Embryonic facial prominence (tissue), 1 donor: ENCODE measurements at regions not wholly inside any gene's neighbourhood (a gene's known extent, or its start where the extent isn't known, plus 50 kb on each side); places are given as distances from the start of the nearest gene placed in this dataset.

Experiments used
- DNase-seq: peaks from one replicate; pipeline ENCODE4 v3.0.0-alpha.2; 2016; ENCODE audit errors: extremely low spot score

GRCh38 chr12:91968076-91968776 is 177.4 kb downstream of the BTG1 start:
- no peak for DNase-seq

DNA sequence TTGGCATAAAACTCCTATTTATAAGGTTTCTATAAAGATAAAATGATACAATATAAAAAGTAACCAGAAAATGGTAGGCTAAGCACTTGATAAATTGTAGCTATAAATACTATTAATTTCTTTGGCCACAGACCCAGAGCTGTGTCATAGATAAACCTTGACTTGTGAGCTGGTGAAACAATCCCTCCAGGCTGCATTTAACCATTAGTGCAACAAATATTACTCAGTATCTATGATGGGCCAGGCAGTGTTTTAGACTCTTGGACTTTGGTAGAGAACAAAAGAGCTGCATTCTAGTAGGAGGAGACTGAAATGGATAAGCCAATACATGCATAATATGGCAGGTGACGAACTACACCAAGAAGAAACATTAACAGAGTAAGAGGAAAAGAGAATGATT is 178.1 kb downstream of the BTG1 start:
- no peak for DNase-seq

GRCh38 chr12:91965781-91966180 is 179.9 kb downstream of the BTG1 start:
- DNase-seq = no peak

- DNase-seq = no peak
Measured at GRCh38 chr12:91964501-91964900, 181.1 kb downstream of the BTG1 start.

DNA sequence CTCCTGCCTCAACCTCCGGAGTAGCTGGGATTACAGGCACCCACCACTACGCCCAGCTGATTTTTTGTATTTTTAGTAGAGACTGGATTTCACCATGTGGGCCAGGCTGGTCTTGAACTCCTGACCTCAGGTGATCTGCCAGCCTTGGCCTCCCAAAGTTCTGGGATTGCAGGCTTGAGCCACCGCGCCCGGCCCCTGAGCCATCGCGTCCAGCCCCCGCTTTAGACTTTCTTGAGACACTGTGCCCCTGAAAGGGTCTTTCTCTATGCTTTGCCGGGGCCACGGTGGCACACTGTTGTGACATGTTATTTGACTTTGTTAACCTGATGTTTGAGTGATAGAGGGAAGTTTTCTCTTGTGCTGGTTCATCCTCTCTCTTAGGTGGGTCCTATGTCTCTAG is 186.4 kb downstream of the BTG1 start:
- no peak for DNase-seq

DNA sequence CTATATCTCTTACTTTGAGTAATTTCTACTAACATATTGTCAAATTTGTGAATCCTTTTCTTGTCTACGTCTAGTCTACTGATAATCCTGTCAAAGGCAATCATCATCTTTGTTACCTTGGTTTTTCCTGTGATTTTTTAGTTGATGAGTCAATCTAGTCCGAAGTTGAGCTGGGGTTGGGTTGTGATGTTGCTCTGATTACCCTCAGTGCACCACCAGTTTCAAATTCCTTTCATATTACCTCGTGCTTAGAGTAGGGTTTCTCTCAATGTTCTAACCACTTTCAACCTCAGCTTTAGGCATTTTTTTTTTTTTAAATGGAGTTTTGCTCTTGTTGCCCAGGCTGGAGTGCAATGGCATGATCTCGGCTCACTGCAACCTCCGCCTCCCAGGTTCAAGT is 186.8 kb downstream of the BTG1 start:
- no peak for DNase-seq

GRCh38 chr12:91954747-91955146 is 190.9 kb downstream of the BTG1 start:
- DNase-seq = no peak

- no peak for DNase-seq
Measured at GRCh38 chr12:91954326-91954725, 191.3 kb downstream of the BTG1 start.

DNA sequence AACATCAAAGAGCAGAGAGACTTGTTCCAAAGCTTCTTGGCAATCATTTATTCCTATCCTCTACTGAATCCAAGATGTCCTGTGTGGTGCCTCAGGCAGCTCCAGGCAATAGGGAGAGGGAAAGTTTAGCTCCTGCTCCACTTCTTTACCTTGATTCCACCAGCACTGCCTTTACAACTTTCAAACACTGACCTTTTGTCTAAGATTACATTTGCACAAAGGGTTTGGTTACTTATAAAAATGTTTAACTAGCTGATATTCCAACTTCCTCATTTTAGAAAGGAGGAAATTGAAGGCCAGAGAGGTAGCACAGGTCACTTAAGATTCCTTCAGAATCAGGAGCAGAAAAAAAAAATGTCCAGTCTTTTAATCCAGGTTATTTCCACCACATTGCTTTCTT is 192.7 kb downstream of the BTG1 start:
- no peak for DNase-seq

DNA sequence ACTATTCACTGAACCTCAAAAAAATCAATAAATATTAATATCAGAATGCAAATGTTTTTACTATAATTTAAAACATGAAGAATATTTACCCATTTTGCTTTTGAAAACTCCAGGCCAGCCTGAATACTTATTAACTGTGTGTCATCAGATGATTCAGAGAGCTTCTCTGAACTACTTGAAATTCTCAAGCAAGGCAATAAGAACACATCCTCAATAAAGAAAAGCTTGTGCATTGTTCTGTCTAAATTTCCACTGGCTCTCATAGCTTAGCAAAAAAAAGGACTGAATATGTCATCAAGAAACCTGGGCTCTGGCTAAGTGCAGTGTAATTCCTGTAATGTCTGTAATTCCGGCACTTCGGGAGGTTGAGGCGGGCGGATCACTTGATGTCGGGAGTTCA is 194.1 kb downstream of the BTG1 start:
- no peak for DNase-seq

DNA sequence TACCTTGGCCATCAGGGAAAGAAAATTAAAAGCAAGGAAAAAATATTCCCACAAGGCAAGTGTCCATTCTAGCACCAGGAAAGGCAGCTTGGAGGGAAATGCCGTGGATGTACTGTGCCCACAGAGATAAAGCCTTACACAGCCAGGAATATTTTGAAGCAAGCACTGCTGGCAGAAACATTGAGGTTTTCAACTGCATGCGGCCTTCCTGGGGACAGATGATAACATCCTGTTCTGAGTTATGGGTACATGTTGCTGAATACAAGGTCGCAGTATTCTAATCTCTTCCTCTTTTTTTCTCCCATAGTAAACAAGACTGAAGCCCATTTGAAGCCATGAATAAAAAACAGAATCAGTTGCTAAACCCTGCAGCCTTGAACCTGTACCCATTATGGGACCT is 197.1 kb downstream of the BTG1 start:
- no peak for DNase-seq

GRCh38 chr12:91947459-91947858 is 198.2 kb downstream of the BTG1 start:
- DNase-seq = no peak

- DNase-seq = no peak
Measured at GRCh38 chr12:91944637-91945036, 201.0 kb downstream of the BTG1 start.

DNA sequence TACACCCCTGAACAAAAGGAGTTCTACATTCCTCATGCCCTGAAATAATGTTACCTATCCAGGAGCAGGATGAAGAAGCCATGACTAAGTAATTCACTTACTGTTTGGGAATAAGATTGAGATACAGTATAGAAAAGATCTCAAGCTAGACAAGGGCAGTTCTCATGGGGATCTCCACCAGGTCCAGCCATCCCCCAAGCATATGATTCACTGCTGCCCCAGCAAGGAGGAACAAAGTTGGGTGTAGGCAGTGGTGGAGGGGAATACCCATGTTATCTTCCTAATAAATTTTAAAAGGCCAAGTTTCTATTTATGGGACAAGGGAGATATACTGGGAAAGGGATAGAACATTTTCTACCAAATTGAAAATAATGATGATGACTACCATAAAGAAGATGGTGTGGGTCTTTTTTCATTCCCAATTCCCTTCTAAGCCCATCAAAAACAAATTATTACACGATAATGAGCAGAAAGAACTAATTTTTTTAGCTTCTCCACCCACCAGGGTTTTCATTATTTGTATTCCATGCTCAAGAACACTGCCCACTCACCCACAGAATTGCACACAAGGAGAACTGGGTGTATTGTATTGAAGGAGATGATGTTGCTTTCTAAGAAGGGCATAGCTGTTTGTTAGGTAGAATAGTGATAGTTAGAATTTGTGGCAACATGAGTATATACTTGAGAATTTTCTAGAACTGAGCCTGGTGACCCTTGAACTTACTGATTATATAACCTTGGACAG is 204.6 kb downstream of the BTG1 start:
- no peak for DNase-seq

DNA sequence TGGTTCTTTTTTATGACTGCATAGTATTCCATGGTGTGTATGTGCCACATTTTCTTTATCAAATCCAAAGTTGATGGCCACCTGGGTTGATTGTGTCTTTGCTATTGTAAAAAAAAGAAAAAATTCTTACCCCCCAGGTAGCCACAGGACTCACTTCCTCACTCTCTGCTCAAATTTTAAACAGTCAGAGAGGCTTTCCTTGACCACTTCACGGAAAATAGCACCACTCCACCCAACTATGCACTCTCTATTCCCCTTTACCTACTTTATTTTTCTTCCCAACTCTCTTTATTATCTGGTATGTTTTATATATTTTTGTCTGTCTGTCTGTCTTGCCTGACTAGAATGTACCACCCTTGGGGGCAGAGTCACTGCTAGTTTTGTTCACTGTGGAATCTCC is 205.3 kb downstream of the BTG1 start:
- no peak for DNase-seq

- DNase-seq = no peak
Measured at GRCh38 chr12:91937706-91938105, 207.9 kb downstream of the BTG1 start.

DNA sequence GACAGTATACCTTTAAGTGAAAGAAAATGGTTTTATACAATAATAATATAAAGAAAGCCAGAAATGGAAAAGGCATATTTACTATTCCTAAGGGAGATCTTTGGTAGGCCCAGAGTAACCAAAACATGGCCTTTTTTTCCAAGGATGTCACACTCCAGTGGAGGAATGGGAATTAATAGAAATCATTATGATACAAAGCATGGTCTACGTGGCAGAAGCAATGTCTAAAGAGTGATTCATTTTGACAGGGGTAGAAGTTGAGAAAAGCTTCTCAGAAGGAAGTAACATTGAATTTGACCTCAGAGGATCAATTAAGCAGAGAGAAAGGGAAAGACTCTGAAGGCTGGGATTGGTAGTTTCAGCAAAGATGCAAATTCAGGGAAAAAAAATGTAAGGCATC is 208.6 kb downstream of the BTG1 start:
- no peak for DNase-seq

DNA sequence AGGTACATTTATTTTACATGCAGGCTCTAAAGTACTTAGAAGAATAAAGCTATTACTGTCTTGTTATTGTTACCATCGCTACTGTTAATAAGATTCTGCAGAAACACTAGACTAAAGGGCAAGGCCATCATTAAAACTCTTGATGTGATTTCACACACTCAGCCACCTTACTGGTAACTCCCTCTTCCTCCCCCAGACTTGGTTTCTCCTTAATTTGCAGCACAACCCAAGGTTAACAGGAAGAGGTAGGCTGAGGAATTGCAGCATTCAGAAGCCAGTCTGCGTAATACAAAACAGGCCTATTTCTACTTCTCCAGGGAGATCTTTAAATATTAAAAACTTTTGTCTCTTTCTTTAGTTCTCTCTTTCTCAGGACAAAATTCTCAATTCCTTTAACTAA is 210.3 kb downstream of the BTG1 start:
- DNase-seq = no peak

GRCh38 chr12:91931111-91931510 is 214.5 kb downstream of the BTG1 start:
- DNase-seq = no peak

DNA sequence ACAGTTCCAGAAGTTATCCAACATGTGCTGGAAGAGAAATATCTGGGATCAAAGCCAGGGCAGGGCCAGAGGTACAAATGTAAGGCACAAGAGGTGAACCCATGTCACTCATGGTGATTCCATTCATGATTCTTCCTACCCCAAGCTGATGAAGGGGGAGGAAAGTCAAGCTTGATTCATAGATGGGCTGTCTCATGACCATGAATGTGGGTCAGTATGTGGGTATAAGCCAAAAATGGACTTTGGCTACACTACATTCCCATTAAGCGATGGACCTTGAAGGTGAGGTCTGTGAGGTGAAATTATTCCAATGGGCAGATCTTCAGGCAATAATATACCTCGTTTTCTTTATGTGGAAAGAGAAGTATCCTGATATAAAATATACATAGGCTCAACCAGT is 217.1 kb downstream of the BTG1 start:
- no peak for DNase-seq

- no peak for DNase-seq
Measured at GRCh38 chr12:91926848-91927247, 218.8 kb downstream of the BTG1 start.

GRCh38 chr12:91924827-91925226 is 220.8 kb downstream of the BTG1 start:
- DNase-seq = no peak

DNA sequence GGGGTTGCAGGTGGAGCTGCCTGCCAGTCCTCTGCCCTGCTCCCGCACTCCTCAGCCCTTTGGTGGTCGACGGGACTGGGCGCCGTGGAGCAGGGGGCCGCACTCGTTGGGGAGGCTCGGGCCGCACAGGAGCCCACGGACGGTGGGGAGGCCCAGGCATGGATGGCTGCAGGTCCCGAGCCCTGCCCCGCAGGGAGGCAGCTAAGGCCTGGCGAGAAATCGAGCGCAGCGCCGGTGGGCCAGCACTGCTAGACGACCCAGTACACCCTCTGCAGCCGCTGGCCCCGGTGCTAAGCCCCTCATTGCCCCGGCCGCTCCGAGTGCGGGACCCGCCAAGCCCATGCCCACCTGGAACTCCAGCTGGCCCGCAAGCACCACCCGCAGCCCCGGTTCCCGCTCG is 221.8 kb downstream of the BTG1 start:
- DNase-seq = no peak

DNA sequence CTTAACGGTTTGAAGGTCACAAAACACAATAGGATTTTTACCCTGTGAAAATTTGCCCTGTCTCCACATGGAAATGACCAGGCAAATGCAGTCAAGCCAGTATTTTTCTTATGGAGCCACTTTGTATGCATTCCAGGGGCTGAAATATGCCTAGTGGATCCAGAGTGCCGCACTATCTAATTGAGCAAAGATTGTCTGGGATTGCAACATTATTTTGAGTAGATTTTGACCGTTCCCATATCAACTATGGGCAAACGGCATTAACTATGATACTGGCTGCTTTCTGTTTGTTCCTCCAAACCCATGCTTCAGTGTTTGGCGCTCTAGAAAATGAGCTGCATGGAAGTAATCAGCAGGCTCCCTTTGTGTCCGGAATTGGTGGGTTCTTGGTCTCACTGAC is 223.0 kb downstream of the BTG1 start:
- no peak for DNase-seq
